Mammary epithelial cell (primary cell): ENCODE measurements at regions not wholly inside any gene's neighbourhood (a gene's known extent, or its start where the extent isn't known, plus 50 kb on each side); places are given as distances from the start of the nearest gene placed in this dataset.

Experiments
- EZH2 ChIP-seq: IDR thresholded peaks from 2 replicates; pipeline ENCODE4 v1.6.1; 2012; ENCODE audit warnings: low read length, inconsistent platforms, borderline replicate concordance
- TF ChIP-seq, protein P1 (sequence below), 2 donors: IDR thresholded peaks in 1 of 2; conservative IDR thresholded peaks in 1 of 2; 2 replicates each; pipeline ENCODE4 v1.5.1; 2011 to 2012; ENCODE audit warnings: inconsistent platforms in 2 of 2, low read length in 2 of 2, mild to moderate bottlenecking in 2 of 2, control low read depth in 1 of 2, low read depth in 1 of 2; ENCODE audit not compliant: insufficient read depth in 1 of 2; ENCODE audit errors: extremely low read depth in 1 of 2

DNA sequence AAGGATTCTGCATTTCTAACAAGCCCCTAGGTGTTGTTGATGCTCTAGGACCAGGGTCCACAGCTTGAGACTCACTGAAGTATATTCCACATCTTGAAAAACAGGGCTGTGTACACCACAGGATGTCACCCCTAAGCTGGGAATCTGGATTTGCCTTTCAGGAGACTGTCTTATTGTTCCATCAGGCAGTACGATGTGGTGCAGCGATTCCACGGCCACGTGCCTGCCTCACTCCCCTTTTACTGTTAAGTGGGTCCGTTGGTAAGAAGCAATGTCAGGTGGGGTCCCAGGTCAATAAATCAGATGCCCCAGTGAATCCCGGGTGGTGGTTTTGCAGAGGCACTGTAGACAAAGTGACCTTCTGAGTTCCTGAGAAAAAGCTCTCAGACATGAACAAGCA is 470.7 kb downstream of the HS3ST3B1 start:
- TF ChIP-seq, protein P1, sequence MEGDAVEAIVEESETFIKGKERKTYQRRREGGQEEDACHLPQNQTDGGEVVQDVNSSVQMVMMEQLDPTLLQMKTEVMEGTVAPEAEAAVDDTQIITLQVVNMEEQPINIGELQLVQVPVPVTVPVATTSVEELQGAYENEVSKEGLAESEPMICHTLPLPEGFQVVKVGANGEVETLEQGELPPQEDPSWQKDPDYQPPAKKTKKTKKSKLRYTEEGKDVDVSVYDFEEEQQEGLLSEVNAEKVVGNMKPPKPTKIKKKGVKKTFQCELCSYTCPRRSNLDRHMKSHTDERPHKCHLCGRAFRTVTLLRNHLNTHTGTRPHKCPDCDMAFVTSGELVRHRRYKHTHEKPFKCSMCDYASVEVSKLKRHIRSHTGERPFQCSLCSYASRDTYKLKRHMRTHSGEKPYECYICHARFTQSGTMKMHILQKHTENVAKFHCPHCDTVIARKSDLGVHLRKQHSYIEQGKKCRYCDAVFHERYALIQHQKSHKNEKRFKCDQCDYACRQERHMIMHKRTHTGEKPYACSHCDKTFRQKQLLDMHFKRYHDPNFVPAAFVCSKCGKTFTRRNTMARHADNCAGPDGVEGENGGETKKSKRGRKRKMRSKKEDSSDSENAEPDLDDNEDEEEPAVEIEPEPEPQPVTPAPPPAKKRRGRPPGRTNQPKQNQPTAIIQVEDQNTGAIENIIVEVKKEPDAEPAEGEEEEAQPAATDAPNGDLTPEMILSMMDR (conservative IDR thresholded peaks at IDR 0.05 in 1 of 2, IDR thresholded peaks at IDR 0.05 in 1 of 2; ENCODE audit: extremely low read depth in 1 of 2, insufficient read depth in 1 of 2, low read depth in 1 of 2, low read length in 2 of 2): no peak
- no peak for TF ChIP-seq EZH2
